Brain microvascular endothelial cell (primary cell): ENCODE measurements at regions not wholly inside any gene's neighbourhood (a gene's known extent, or its start where the extent isn't known, plus 50 kb on each side); places are given as distances from the start of the nearest gene placed in this dataset.

ENCODE experiments used
- DNase-seq: peaks from one replicate; pipeline ENCODE4 v3.0.0-alpha.2; 2020
- H3K27ac ChIP-seq: fragments of 250-450 bp; sonication (Bioruptor Pico); 2 replicates; pipeline ENCODE4 v1.5.1; 2020; ENCODE audit warnings: mild to moderate bottlenecking, moderate library complexity
- H3K27me3 ChIP-seq: fragments of 250-450 bp; sonication (Bioruptor Pico); replicated peaks from 2 replicates; pipeline ENCODE4 v1.5.1; 2020; ENCODE audit warnings: mild to moderate bottlenecking
- H3K36me3 ChIP-seq: fragments of 250-450 bp; sonication (Bioruptor Pico); replicated peaks from 2 replicates; pipeline ENCODE4 v1.5.1; 2020; ENCODE audit warnings: mild to moderate bottlenecking
- H3K4me3 ChIP-seq: 2 replicates; pipeline ENCODE4 v1.5.1; 2011; ENCODE audit warnings: low read depth, mild to moderate bottlenecking, control low read depth, low read length, moderate library complexity
- CTCF ChIP-seq: IDR thresholded peaks from 2 replicates; pipeline ENCODE4 v1.5.1; 2011; ENCODE audit warnings: low read depth, mild to moderate bottlenecking, moderate library complexity, low read length, control low read depth, inconsistent platforms; ENCODE audit errors: missing control alignments
- in situ Hi-C: cut with HindIII; loops from 2 replicates; pipeline ENCODE4 v1.10.0; 2017; ENCODE audit warnings: low sequenced_read_pairs, low pct_ligation_motif_present

GRCh38 chr3:168312984-168313383 is 217.3 kb upstream of the GOLIM4 start:
- H3K27ac ChIP-seq = no peak overlapping the region
- no peaks in the 10 kb centered on the region for H3K27me3 ChIP-seq
- H3K4me3 ChIP-seq = no peak overlapping the region
- no peak for TF ChIP-seq CTCF
- in situ Hi-C loops = no loop called here
- no peaks in the 10 kb centered on the region for H3K36me3 ChIP-seq
- no peak for DNase-seq

- in situ Hi-C loops = no loop called here
- TF ChIP-seq CTCF = no peak
These were observed 212.2 kb upstream of the GOLIM4 start for GRCh38 chr3:168307893-168308292.

GRCh38 chr3:168295027-168295426 is 199.3 kb upstream of the GOLIM4 start:
- DNase-seq = no peak
- TF ChIP-seq CTCF = no peak
- in situ Hi-C loops = no loop called here

More at GRCh38 chr3:168307893-168308292, 212.2 kb upstream of the GOLIM4 start:
- no peak overlapping the region for H3K4me3 ChIP-seq
- DNase-seq = no peak
- no peak overlapping the region for H3K27ac ChIP-seq
- H3K36me3 ChIP-seq = no peaks in the 10 kb centered on the region
- H3K27me3 ChIP-seq = no peaks in the 10 kb centered on the region

GRCh38 chr3:168292296-168292695 is 196.6 kb upstream of the GOLIM4 start:
- Histone ChIP-seq H3K36me3 (no peaks in the 10 kb centered on the region), H3K27ac (no peak overlapping the region), H3K27me3 (no peaks in the 10 kb centered on the region), H3K4me3 (no peak overlapping the region)
- DNase-seq = no peak
- TF ChIP-seq CTCF = no peak
- in situ Hi-C loops = no loop called here

More at GRCh38 chr3:168295027-168295426, 199.3 kb upstream of the GOLIM4 start:
- H3K27me3 ChIP-seq = no peaks in the 10 kb centered on the region
- H3K36me3 ChIP-seq = no peaks in the 10 kb centered on the region
- H3K27ac ChIP-seq = no peak overlapping the region
- H3K4me3 ChIP-seq = no peak overlapping the region

GRCh38 chr3:168289471-168290008 is 193.8 kb upstream of the GOLIM4 start:
- Histone ChIP-seq H3K36me3 (no peaks in the 10 kb centered on the region), H3K4me3 (no peak overlapping the region), H3K27ac (no peak overlapping the region), H3K27me3 (no peaks in the 10 kb centered on the region)
- in situ Hi-C loops = no loop called here
- DNase-seq = no peak
- no peak for TF ChIP-seq CTCF

- in situ Hi-C loops = no loop called here
- TF ChIP-seq CTCF = no peak
- no peak for DNase-seq
- H3K27me3 ChIP-seq = no peaks in the 10 kb centered on the region
- H3K36me3 ChIP-seq = no peaks in the 10 kb centered on the region
- no peak overlapping the region for H3K4me3 ChIP-seq
- no peak overlapping the region for H3K27ac ChIP-seq
These were observed 193.0 kb upstream of the GOLIM4 start for GRCh38 chr3:168288511-168289401.
